ENCODE measurements at regions not wholly inside any gene's neighbourhood (a gene's known extent, or its start where the extent isn't known, plus 50 kb on each side); places are given as distances from the start of the nearest gene placed in this dataset.

DNA sequence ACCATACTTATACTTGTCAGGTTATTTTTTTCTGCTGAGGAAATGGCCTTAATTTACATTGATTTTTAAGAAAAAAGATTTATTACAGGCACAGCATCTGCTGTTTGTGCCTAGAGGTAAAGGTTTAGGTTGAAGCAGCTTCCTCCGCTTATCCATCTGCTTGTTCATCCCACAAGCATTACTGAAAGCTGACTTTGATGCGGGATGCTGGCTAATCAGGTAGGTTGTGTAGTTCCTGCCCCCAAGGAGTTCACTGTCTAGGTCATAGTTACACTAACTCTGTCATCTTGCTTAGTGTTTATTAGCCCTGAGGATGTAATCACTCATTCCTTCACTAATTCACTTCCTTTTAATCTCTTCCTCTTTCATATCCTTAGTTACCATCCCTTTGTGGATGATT, 377.7 kb upstream of the KAZN start:
- no peak for DNase-seq

GRCh38 chr1:14222086-14222485, 376.4 kb upstream of the KAZN start:
- DNase-seq: no peak

DNA sequence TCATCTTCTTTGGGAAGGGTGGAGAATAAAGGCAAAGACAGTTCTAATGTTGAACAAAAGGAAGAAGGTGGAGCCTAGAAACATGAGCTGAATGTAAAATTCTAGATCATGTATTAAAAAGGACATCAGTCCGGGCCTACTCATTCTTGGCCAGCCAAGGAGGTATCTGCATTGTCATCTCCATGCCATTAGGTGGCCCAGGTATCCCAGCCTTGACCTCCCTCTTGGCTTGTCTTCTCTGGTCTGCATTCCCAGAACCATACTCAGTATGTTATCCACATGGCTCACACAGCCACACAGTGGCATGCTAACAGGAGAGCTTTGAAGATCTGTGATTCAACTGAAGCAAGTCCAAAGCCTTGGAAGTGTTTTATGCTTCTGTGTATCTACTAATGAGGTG, 369.8 kb upstream of the KAZN start:
- DNase-seq: no peak

DNA sequence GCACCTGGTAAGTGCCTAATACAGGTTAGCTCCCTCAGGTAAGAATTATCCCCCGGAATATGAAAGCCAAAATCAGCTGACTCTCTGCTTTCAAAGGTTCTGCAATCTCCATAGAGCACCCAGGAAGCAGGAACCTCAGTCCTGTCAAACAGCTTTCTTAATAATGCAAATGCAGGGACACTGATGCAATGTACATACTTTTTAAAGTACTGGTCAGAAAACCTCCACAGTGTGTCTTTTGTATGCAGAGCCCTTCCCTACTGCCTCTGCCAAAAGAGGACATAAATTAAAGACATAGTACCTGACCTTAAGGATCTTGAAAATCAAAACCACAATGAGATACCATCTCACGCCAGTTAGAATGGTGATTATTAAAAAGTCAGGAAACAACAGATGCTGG, 365.0 kb upstream of the KAZN start:
- no peak for DNase-seq

DNA sequence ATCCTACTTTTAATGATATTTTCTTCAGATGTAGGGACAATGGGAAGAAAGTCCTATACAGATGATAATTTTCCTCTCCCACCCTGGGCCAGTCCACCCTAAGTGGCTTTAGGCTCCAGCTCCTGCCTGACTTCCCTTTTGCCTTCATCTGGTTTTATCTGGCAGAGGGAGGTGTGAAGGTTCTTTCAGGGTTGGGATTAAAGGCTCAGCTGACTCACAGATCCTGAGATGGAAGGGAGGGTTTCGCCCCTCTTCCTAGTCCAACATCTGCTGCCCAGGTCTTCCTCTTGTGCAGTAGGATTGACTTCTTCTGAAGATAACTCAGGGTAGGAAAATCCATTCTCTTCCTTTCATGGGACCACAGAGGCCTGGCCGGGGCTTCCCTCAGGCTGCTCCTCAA, 362.4 kb upstream of the KAZN start:
- DNase-seq: no peak

DNA sequence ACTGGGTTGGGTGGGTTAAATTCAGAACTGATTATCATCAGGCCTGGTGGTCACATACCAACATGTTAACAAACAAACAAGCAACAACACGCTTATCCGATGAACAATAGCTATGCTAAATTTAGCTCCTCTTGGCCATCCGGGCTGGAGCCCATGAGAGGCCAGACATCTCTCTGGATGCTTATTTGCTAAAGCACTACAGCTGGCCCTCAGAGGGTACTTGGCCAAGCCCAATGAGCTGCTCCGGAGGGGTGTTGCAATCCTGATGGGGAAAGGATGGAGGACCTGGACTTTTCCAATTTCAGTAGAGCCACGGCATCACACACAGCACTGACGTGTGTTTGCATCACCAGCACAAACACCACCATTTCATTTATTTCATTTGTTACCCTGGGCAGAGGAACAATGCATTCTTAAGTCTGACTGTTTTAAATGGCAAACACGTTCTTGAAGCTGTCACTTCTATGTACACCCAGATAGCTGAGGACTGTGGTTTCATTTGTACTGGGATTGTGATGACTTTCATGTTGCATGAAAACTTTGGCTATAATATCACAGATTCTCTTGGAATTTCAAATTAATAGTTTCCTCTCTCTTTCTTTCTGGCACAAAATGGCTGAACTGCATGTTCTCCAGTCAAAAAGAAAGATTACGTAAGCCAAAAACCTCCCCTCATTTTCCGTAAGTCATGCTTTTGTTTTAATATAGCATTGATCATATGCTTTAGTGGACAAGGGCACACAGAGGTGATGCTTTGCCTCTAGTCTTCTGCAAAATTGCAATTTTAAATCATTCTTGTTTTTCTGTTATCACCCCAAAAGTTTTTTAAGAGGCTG, 359.8 kb upstream of the KAZN start:
- DNase-seq: no peak

GRCh38 chr1:14240265-14240664, 358.2 kb upstream of the KAZN start:
- no peak for DNase-seq

DNA sequence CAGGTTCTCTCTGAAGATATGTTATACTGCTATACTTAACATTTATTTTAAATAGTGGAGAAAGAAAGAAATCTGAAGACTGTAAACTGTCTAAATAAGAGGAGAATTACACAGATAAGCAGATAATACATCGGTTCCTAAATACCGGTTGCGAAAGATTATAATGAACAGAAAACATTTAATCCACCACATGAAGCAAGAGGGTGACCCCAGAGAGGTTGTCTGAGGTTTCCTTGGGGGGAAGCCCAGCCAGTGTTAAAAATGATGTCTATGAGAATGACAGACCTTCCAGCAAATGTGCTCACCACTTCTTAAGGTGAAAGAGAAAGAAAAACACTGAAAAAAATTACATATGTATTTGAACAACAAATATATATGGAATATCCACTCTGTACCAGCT, 356.4 kb upstream of the KAZN start:
- no peak for DNase-seq

DNA sequence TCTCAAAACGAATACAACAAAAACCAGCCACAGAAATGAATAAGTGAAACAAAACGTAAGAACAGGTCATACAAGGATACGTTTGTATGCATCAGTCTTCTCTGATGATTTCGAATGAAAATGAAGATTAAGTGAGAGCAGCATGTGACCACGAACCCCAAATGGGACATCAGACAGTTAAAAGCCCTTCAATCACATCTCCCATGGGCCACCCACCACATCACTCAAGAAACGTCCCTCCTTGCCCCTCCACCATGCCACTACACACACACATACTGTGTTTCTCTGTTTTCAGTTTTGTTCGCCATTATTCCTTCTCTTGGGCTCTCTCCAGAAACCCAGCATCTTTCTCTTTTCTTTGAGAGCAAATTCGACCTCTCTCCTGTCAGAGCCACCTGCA, 355.6 kb upstream of the KAZN start:
- no peak for DNase-seq

DNA sequence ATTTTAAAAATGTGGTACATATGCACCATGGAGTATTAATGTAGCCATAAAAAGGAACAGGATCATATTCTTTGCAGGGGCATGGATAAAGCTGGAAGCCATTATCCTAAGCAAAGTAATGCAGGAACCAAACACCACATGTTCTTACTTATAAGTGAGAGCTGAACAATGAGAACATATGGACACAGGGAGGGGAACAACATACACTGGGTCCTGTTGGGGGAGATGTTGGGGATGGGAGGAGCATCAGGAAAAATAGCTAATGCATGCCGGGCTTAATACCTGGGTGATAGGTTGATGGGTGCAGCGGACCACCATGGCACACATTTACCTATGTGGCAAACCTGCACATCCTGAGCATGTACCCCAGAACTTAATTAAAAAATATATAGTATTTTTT, 352.5 kb upstream of the KAZN start:
- no peak for DNase-seq

DNA sequence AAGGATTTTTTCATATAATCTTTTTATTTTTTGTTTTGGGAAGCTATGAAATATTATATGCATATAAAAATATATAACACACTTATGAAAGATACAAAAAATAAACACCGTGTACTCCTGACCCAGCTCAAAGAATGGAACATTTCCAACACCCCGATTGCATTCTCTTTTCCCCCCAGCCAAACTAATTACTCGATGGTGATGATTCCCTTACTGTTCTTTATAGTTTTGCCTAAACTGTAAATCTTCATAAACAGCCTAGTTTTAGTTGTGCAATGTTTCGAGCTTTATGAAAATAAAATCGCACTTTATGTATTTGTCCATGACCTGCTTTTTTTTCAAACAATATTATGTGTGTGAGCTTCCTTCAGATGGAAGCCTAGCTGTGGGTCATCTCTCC, 352.0 kb upstream of the KAZN start:
- no peak for DNase-seq

GRCh38 chr1:14247666-14248065, 350.8 kb upstream of the KAZN start:
- DNase-seq: no peak

GRCh38 chr1:14251871-14252270, 346.6 kb upstream of the KAZN start:
- DNase-seq: no peak

- no peak for DNase-seq
Measured at GRCh38 chr1:14253676-14254075, 344.8 kb upstream of the KAZN start.

DNA sequence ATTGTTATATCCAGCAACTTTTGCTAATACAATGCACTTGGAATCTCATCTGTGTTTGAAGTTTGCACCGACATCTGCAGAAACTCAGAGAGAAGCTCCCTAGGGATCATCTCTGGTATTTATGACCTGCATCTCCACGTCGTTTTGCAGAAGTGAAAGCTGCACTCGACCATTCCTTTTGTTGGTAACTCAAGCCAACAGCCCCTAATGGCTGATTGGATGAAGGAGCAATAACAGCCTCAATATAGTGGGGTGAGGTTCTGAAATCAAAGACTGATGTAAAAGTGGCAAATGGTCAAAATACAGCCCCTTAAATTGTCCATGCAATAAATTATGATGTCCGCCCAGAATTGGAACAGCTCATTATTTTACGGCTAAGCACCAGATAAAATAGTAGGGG, 344.2 kb upstream of the KAZN start:
- no peak for DNase-seq

- DNase-seq: no peak
Measured at GRCh38 chr1:14255233-14255632, 343.3 kb upstream of the KAZN start.

- no peak for DNase-seq
Measured at GRCh38 chr1:14255711-14256110, 342.8 kb upstream of the KAZN start.

DNA sequence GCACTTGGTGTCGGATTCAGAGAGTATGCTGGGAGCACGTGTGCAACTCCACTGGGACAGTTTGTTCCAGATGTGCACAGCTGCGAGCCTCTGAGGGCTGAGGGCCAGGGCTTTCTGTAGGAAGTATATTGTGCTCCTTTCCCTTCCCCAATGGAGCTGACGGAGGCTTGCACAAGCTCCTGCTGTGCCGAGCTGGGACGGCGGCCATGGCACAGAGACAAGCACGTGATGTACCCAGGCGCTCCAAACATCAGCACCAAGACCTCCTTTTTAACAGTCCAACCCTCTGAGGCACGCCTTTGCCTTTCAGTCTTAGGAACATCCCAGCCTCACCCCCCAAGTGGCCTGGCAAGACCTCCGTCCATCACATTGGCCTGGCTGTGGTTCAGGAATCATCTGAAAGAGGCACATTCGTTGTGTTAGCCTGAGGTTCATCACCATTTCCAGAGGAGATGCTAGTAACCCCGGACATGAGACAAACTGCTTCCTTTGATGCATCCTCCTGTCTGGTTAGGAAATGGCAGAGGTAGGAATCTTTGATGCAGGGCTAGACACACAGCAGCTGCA, 339.2 kb upstream of the KAZN start:
- DNase-seq: no peak

- DNase-seq: no peak
Measured at GRCh38 chr1:14260480-14260879, 338.0 kb upstream of the KAZN start.

DNA sequence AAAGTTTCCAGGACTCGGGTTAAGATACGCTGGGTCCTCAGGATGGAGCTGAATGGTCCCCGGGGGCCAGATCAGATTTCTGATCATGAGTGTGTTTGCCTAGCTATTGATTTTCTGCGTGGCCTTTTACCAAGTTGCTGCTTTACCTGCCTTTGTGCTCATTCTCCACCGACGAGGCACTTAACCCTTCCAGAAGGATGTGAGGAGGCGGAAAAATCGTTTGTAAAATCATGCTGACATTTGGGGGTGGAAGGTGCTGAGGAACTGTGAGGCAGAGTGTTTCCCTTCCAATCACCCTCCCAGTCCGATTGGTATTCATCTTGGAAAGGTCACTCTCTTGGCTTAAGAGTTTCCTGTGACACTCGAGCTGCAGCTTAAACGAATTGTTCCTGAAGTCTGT, 337.1 kb upstream of the KAZN start:
- no peak for DNase-seq

DNA sequence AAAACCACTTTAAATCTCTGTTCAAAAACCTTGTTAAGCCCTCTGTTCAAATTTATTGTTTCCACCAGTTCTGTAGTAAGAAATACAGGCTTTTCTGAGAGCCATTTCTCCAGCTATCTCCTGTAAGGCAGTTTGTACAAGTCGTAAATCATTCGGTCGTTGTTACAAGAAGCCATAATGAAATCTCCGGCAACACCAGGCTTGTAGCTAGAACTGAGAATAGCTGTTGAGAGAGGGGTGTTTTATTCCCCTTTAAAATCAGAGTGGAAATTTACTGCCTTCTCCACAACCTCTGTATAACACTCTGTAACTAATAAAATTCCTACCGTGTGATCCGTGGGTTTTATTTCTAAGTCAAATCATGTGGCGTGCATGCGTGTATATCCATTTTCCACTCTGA, 335.8 kb upstream of the KAZN start:
- no peak for DNase-seq

DNA sequence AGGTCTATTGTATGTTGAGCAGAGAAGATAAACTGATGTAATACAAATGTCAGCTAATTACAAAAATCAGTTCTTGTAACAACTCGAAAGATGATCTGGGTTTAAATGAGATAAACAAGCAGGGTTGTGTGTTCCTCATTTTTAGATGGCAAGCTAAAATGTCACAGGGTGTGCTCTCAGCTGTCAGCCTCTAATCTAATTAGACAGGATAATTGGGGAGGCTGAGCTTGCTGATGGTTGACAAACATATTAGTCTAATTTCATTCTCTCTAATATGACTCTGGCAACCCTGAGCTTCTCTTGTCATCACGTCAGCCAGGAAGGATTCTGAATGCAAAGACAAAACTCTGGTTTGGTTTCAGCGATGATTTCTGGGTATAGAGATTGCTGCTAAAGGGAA, 335.3 kb upstream of the KAZN start:
- DNase-seq: no peak

DNA sequence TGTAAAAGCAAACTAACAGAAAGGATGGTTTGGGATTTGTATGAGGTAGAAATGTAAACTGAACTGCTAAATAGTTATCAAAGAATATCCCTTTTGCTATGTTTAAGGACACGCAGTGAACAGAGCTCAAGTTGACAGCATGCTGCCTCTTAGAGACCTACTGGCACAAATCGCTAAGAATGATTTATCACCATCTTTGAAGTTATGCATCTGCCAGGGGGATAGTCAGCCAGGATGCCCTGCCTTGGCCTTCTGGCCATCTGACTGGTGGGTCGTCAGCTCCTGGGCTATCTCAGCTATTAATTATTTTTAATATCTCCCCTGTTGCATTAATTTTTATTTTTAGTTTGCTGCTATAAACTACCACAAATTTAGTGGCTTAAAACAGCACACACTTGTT, 334.8 kb upstream of the KAZN start:
- DNase-seq: no peak

GRCh38 chr1:14265495-14265894, 333.0 kb upstream of the KAZN start:
- no peak for DNase-seq

DNA sequence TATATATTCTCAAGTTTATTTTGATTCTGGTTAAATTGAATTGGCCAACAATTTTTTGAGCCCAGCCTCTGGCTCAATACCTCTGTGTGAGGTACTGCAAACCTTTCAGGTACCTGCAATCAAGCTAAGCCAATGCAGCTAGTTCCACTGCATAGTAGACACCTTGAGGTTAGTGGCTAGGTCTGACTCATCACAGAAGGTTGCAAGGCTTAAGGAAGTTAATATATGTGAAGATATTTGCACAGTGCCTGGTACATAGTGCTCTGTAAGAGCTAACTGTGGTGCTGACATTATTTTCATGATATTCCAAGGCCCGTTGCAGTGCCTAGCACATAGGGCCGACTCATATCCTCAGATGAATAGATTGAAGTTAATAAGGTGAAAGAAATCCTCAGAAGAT, 330.5 kb upstream of the KAZN start:
- no peak for DNase-seq

Measured in stimulated activated CD4-positive, alpha-beta T cell treated with anti-CD3 and anti-CD28 coated beads, Interleukin-4, amount 100 ng/mL, for 24 hours (primary cell).